GM19023 (cell line): ENCODE measurements at regions not wholly inside any gene's neighbourhood (a gene's known extent, or its start where the extent isn't known, plus 50 kb on each side); places are given as distances from the start of the nearest gene placed in this dataset.

Experiments
- ATAC-seq: cut with Tn5 transposase; IDR thresholded peaks from one replicate; pipeline ENCODE4 v1.9.1; 2021; ENCODE audit warnings: mild to moderate bottlenecking, moderate library complexity; ENCODE audit not compliant: unreplicated experiment

DNA sequence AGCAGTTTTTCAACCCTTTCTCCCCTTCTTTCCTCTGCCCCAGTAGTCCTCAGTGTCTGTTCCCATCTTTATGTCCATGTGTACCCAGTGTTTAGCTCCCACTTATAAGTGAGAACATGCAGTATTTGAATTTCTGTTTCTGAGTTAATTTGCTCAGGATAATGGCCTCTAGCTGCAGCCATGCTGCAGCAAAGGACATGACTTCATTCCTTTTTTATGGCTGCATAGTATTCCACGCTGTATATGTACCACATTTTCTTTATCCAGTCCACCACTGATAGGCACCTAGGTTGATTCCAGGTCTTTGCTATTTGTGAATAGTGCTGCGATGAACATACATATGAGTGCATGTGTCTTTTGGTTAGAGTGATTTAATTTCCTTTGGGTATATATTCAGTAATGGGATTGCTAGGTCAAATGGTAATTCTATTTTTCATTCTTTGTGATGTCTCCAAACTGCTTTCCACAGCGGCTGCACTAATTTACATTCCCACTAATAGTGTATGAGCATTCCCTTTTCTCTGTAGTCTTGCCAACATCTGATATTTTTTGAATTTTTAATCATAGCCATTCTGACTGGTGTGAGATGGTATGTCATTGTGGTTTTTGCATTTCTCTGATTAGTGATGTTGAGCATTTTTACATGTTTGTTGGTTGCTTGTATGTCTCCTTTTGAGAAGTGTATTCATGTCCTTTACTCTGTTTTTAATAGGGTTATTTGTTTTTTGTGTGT lies 54.6 kb upstream of the ANK2 start:
- ATAC-seq, result no peak
